GM12864 (cell line): ENCODE measurements at regions not wholly inside any gene's neighbourhood (a gene's known extent, or its start where the extent isn't known, plus 50 kb on each side); places are given as distances from the start of the nearest gene placed in this dataset.

ENCODE experiments used
- DNase-seq: peaks from one replicate; pipeline ENCODE4 v3.0.0-alpha.2; 2011; ENCODE audit warnings: low read depth
- H3K4me3 ChIP-seq: 2 replicates; pipeline ENCODE4 v1.5.1; 2011; ENCODE audit warnings: mild to moderate bottlenecking, low read depth, low read length, control low read depth
- CTCF ChIP-seq: IDR thresholded peaks from 2 replicates; pipeline ENCODE4 v1.5.1; 2011; ENCODE audit warnings: low read depth, mild to moderate bottlenecking, moderate library complexity, low read length, control low read depth, inconsistent platforms; ENCODE audit errors: missing control alignments

DNA sequence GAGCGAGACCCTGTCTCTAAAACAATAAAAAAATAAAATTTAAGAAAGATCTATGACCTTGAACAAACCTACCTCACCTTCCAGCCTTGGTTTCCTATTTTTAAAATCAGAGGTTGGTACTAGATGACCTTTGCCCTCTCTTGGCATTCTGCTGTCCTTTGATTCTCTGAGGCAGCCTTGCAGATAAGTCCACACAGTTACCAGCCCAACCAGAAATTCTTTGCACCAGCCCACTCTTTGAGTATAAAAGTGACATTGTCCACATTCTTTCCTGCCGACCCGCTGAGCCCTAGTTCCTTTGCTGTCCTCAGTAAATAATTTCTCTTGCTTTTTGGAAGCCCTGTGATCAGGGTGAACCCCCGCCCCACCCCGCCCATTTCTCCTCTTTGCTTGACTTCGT, 150.4 kb downstream of the PHETA1 start:
- no peak overlapping the region for H3K4me3 ChIP-seq
- DNase-seq = no peak
- TF ChIP-seq CTCF = no peak

DNA sequence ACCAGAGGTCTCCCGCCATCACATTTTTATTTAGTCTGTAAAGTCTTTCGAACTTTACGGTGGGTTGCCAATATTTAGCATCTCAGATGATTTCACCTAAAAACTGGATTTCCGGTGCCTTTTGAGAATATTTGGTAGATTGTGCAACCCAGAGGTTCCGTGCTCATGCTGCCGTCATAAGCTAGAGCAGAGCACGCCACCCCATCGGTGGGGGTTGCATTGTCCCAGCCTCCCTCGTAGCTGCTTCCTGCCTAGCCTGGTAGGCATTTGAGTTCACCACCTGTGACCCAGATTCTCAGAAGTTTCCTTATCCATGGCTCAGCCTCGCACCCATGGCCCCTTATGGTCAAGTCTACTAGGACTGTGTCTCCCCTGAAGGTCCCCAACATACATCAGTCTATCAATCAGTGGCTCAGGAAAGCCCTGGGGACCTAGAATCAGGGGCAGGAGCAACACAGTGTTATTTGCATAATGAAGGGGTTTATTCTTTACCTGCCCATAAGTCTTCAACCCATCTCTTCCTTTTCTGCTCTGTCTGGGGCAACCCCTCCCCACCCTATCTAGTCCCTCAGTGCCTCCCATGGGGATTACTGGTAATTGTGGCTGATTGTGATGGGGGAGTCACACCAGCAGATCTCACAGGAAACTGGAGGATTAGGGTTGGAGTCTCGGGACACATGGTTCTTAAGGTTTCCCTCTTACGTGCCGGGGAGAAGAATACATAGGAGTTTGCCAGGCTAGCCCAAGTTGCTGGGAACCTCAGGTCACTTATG, 152.3 kb downstream of the PHETA1 start:
- no peak for TF ChIP-seq CTCF
- no peak for DNase-seq
- H3K4me3 ChIP-seq = no peak overlapping the region

DNA sequence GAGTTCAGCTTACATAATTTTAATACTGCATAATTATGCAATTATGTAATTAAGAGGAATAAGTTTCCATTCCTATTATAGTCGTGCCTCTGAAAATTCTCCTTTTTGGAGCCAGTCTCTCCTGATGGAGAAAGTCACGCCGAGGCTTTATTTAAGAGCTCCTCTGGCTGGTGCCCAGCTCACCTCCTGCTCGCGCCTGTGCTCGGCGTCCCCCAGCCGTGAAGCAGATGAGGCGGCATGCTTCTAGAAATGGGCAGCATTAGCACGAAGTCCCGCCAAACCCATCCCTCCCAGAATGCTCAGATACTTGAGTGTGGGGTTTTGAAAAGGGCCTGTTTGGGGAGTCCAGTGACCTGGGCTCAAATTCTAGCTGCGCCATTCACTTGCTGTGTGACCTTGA, 153.0 kb downstream of the PHETA1 start:
- no peak for DNase-seq
- no peak for TF ChIP-seq CTCF
- no peak overlapping the region for H3K4me3 ChIP-seq

- TF ChIP-seq CTCF = no peak
- H3K4me3 ChIP-seq = no peak overlapping the region
- no peak for DNase-seq
Measured at GRCh38 chr12:111214401-111214800, 154.5 kb downstream of the PHETA1 start.

DNA sequence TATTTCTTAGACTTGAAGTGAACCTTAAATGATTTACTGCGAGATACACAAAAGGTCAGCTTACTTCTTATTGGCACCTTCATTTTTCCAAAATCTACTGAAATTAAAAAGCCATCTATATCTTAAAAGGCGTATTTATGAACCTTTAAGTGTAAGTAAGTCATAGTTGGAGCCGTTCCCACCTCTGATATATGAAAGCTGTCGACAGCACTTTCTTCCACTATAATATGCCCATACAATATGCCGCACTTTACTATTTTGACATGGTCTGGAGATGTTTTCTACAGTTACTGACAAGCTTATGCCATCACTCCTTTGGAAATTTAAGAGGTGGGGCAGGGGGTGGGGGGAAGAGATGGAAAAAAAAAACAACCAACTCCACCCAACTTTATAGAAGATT, 155.3 kb downstream of the PHETA1 start:
- TF ChIP-seq CTCF = no peak
- H3K4me3 ChIP-seq = no peak overlapping the region
- DNase-seq = no peak

- no peak overlapping the region for H3K4me3 ChIP-seq
- no peak for DNase-seq
- no peak for TF ChIP-seq CTCF
Measured at GRCh38 chr12:111212814-111213456, 156.0 kb downstream of the PHETA1 start.
